ENCODE measurements at regions not wholly inside any gene's neighbourhood (a gene's known extent, or its start where the extent isn't known, plus 50 kb on each side); places are given as distances from the start of the nearest gene placed in this dataset.
"Not testable (repeated sequence)": the region's sequence is repeated elsewhere in the genome, so short reads cannot be mapped to it uniquely, and the experiment has no call there.

DNA sequence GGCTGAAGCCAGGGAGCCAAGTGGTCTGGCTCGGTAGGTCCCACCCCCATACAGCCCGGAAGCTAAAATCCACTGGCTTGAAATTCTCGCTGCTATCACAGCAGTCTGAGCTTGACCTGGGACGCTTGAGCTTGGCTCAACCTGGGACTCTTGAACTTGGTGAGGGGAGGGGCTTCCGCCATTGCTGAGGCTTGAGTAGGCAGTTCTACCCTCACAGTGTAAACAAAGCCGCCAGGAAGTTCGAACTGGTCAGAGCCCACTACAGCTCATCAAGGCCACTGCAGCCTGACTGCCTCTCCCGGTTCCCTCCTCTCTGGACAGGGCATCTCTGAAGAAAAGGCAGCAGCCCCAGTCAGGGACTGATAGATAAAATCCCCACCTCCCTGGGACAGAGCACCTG, 1337.7 kb downstream of the HACE1 start:
- FAIRE-seq = no peak

DNA sequence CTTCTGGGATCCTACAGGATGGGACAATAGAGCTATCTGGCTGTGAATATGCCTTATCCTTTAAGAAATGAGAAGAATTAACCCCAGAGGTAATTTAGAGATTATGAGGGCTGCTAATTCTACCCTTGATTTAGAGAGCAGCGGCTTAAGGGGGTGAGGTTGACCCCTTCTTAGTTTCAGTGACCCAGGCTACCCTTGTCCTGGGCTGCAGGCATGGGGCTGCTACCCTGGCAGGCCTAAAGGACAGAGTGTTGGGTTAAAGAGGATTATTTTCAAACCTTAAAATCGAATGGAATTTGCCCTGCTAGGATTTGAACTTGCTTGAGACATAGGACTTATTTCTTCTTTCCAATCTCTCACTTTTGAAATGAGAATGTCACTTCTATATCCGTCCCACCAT, 1343.4 kb downstream of the HACE1 start:
- FAIRE-seq (no peak), DNase-seq (ENCODE audit: low spot score in 2 of 2) (no peak)

More for the DNA sequence above, 1337.7 kb downstream of the HACE1 start:
- DNase-seq (ENCODE audit: low spot score in 2 of 2) = no peak

DNA sequence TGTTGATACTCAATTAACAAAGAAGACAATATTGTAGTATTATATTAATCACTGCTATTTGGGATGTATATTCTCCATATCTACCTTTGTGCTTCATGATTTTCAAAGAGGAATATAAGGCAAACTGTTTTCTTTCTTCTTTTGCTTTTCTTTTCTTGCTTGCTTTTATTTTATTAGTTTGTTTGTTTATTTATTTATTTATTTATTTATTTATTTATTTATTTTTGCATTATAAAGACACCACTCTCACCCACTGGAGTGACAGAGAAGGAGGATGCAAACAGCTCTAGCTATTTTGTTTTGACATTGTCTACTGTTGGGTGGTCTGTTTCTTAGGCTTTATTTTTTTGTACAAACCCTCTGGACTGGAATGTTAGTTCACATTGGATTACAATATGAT, 1352.7 kb downstream of the HACE1 start:
- FAIRE-seq (no peak), DNase-seq (ENCODE audit: low spot score in 2 of 2) (no peak)

DNA sequence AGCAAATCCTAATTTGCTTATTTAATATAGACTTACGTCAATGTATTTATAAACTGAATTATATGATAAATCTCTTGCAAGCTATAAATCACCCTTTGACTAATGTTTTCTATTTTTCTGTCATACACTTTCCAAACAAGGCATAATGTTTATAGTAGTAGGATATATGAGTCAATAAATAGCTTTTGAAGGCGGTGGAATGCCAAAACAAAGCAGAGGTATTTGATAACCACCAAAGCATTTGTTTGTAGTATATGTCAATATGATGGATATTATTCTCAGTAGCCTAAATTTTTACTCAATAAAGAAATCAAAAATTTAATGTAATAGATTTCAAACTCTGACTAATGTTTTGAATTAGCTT, 1354.6 kb downstream of the HACE1 start:
- peak; percentile 82 for FAIRE-seq

DNA sequence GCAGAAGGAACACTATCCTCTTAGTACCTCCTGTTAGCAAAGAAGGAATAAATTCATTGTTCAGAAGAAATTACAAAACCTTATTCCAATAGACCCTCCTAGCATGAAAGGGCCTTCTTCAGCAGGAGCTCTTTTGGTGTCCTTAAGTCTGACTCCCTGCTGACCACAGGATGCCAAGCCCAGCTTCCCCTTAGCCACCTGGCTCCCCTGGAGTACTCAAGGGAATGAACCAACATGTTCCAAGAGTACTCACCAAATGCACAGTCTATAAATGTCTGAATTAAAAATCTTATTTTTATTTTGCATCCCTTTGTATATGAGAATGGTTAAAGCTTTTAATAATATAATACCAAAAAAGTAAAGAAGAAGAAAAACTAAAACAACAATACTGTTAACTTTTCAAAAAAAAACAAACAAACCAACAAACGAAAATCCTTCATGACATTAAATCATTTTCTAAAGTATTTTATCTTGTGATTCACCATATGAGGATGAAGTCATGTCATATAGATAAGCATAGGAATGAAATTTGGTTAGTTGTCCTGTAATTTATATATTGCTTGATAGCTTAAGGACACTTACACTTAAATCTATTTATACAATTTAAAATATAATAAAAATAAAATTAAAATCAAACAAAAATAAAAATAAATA, 1355.1 kb downstream of the HACE1 start:
- DNase-seq (ENCODE audit: low spot score in 2 of 2) = no peak
- FAIRE-seq = peak; percentile 91

More for the DNA sequence above, 1354.6 kb downstream of the HACE1 start:
- no peak for DNase-seq (ENCODE audit: low spot score in 2 of 2)

- DNase-seq (ENCODE audit: low spot score in 2 of 2); FAIRE-seq: not testable (repeated sequence)
Observed at GRCh38 chr6:103496588-103496987, 1363.1 kb downstream of the HACE1 start.

DNA sequence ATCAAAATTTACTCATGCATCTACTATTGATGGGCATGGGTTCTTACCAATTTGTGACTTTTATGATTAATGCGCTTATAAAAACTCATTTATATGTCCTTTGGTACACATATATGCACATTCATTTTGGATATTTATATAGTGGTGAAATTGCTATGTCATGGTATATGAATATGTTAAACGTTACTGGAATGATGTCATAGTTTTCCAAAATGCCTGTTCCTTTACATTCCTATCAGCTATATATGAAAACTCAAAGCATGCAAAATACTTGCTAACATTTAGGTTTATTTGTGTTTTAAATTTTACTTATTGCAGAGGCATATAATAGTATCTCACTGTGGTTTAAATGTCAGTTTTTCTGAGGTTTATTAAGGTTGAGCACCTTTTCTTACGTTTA, 1403.1 kb downstream of the HACE1 start:
- no peak for FAIRE-seq
- no peak for DNase-seq (ENCODE audit: low spot score in 2 of 2)

DNA sequence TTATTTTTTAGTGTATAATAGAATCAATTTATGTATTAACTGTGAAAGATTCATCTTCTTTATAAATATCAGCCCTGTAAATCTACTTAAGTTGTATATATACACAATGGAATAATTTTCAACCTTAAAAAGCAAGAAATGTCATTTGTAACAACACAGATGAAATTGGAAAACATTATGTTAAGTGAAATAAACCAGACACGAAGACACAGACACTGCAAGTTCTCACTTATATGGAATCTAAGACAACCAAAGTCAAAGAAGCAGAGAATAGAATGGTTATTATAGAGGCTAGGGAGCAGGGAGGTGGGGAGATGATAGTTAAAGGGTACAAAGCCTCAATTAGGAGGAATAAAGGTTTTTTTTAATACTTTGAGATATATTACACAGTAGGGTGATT, 1404.4 kb downstream of the HACE1 start:
- DNase-seq (ENCODE audit: low spot score in 2 of 2) (no peak), FAIRE-seq (no peak)

DNA sequence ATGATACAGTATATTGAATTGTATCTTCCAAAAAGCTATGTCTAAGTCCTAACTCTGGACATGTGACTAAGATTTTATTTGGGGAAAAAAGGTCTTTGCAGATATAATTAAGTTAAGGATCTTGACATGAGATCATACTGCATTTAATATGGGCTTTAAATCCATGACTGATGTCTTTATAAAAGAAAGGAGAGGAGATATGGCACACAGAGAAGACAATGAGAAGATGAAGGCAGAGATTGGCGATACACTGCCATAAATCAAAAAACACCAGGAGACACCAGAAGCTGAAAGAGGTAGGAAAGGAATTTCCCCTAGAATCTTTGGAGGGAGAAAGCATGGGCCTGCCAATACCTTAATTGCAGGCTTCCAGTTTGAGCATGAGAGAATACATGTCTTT, 1450.2 kb downstream of the HACE1 start:
- DNase-seq (ENCODE audit: low spot score in 2 of 2) (no peak), FAIRE-seq (no peak)

- DNase-seq (ENCODE audit: low spot score in 2 of 2) (no peak), FAIRE-seq (no peak)
Observed at GRCh38 chr6:103405321-103405720, 1454.4 kb downstream of the HACE1 start.

GRCh38 chr6:103404799-103405198, 1454.9 kb downstream of the HACE1 start:
- FAIRE-seq = no peak

GRCh38 chr6:103396768-103397167, 1463.0 kb downstream of the HACE1 start:
- no peak for DNase-seq (ENCODE audit: low spot score in 2 of 2)
- FAIRE-seq = no peak

More at GRCh38 chr6:103404799-103405198, 1454.9 kb downstream of the HACE1 start:
- no peak for DNase-seq (ENCODE audit: low spot score in 2 of 2)

GRCh38 chr6:103379272-103379671, 1480.4 kb downstream of the HACE1 start:
- DNase-seq (ENCODE audit: low spot score in 2 of 2) (no peak), FAIRE-seq (no peak)

DNA sequence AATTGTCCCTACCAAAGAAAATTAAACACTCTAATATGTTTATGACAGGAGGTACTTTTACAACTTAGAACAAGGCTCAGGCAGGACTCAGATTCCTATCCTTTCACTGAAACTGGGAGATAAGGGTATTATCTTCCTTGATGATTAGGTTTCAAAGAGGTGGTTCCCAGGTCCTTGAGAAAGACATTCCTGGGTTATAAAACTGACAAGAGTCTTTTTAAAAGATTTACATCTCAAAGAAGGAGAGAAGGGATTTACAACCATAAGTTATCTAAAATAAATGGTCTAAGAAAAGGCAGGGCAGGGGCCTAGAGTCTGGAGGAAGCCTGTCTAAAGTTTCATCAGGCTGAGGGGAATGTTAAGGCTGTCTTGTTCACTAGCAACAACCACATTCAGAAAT, 1492.5 kb downstream of the HACE1 start:
- no peak for FAIRE-seq

DNA sequence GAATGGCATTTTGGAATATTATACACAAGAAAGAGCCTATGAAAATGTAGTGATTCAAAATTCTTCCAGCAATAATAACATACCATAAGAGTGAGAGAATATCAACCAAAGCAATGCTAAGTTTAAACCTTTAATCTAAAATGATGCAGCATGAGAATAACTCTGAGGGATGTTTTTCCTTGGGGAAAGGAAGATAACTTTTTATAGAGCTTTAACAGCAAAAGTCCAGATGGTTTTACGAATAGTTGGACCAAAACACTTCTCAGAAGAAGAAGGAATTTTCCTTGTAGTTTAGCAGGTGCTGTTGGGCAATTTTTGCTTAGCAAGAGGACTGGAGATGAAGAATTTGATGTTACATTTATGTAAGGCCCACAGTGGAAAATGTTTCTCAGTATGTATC, 1503.2 kb downstream of the HACE1 start:
- DNase-seq (ENCODE audit: low spot score in 2 of 2) = no peak

More for the DNA sequence above, 1492.5 kb downstream of the HACE1 start:
- DNase-seq (ENCODE audit: low spot score in 2 of 2) = no peak

GRCh38 chr6:103344554-103345163, 1515.1 kb downstream of the HACE1 start:
- DNase-seq (ENCODE audit: low spot score in 2 of 2) = no peak

More for the DNA sequence above, 1503.2 kb downstream of the HACE1 start:
- no peak for FAIRE-seq

DNA sequence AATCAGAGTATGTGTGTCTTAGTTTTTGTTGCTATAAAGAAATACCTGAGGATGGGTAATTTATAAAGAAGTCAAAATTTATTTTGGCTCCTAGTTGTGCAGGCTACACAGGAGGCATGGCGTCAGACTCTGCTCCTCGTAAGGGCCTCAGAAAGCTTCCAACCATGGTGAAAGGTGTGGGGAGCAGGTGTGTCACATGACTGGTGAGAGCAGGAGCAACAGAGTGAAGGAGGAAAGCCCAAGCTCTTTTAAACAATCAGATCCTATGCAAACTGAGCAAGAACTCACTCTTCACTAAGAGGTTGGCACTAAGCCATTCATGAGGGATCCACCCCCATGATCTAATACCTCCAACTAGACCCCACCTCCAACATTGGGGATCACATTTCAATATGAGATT, 1524.3 kb downstream of the HACE1 start:
- no peak for FAIRE-seq
- no peak for DNase-seq (ENCODE audit: low spot score in 2 of 2)

More at GRCh38 chr6:103344554-103345163, 1515.1 kb downstream of the HACE1 start:
- FAIRE-seq = no peak

GRCh38 chr6:103326760-103327757, 1532.7 kb downstream of the HACE1 start:
- DNase-seq (ENCODE audit: low spot score in 2 of 2) = no peak
- FAIRE-seq = no peak

DNA sequence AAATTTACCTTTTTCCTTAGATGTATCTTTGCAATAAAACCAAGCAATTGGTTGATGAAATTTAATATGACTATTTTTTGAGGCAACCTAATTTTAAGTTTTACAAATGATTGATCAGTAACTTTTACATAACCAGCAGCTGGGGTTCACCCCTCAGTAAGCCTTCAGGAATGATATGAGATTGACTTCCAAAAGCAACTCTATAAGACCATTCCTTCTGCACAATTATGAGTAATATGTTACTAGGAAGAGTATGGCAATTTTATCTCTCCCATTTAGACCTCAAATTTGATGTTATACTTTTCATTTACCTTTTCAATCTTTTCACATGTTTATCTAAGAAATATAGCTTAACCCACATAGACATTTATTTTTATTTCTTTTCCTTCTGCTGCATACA, 1546.3 kb downstream of the HACE1 start:
- no peak for FAIRE-seq
- no peak for DNase-seq (ENCODE audit: low spot score in 2 of 2)

GRCh38 chr6:103294376-103294775, 1565.3 kb downstream of the HACE1 start:
- not testable (repeated sequence) for FAIRE-seq; DNase-seq (ENCODE audit: low spot score in 2 of 2)

DNA sequence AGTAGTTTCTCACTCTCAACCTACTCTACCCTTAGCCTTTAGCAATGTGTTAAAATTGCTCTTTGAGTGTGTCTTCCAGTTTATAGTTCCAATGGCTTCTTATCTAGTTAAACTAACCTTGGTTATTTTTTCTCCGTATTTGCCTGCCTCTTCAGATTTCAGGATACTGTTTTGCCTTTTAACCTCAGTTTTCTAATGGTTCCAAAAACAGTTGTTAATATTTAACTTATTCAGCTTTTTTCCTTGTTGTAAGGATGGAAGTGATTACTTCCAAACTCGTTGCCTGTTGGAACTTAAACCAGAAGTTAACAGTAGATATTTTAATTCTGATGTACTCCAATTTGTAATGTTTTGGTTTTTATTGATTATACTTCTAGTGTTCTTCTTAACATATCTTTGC, 1574.9 kb downstream of the HACE1 start:
- DNase-seq (ENCODE audit: low spot score in 2 of 2) = no peak
- FAIRE-seq = no peak

Data from frontal cortex (tissue), 3 donors.